HG02943 (cell line): ENCODE measurements at regions not wholly inside any gene's neighbourhood (a gene's known extent, or its start where the extent isn't known, plus 50 kb on each side); places are given as distances from the start of the nearest gene placed in this dataset.

Experiments used
- ATAC-seq: cut with Tn5 transposase; IDR thresholded peaks from one replicate; pipeline ENCODE4 v1.9.1; 2021; ENCODE audit warnings: mild to moderate bottlenecking, low read depth, moderate library complexity; ENCODE audit not compliant: unreplicated experiment

DNA sequence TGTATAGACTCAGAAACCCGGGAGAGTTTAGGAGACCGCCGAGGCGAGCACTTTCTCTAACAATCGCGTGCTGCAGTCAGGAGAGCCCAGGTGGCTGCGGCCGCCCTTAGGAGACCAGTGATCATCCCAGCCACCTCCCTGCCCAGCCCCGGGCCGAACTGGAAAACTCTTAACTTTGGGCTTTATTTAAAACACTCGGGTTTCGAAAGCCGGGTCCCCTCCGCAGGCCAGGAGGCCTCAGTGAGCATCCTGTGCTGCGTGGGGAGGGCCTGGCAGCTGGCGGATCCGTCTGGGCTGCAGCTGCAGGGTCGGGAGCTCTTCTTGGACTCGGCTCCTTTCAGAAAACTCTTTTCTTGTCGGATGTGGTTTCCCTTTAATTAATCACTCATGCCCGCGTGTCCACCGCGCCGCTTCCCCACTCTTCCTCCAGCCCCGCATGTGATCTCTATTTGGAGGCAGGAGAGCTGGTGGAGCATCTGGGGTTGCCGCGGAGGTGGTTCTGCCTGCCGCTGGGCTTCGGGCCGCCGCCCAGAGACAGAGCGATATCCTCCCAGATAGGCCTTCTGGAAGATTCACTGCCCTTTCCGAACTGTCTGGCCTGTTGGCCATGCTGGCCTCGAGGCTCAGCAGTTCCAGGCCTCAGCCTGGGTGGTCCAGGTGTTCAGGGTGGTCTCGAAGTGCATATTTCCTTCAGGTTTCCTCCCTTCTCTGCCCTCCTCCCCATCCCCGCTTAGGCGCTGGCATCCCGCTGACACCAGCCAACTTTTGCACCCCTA, 59.5 kb downstream of the TMEM174 start:
- no peak for ATAC-seq

- no peak for ATAC-seq
Observed at GRCh38 chr5:73231246-73231778, 58.3 kb downstream of the TMEM174 start.

- ATAC-seq: no peak
Observed at GRCh38 chr5:73230264-73231245, 57.6 kb downstream of the TMEM174 start.

- no peak for ATAC-seq
Observed at GRCh38 chr5:73229271-73229670, 56.3 kb downstream of the TMEM174 start.

DNA sequence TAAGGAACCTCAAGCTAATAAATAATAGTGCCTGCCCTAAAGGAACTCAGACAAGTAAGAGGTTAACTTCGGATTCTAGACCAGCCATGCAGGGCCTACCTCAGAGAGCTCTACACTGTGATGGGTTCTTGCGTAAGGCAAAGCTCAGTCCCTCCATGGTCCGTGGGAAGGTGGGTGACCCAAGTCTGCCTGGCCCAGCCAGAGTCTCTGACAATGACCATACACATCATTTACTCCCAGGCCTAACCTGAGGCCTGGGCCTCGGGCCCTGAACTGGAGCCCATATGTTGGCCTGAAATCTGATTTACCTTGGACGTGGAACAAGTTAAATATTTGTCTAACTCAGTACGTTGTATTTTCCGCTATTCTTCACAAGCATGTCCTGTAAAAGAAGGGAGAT, 55.1 kb downstream of the TMEM174 start:
- no peak for ATAC-seq
